ENCODE measurements at regions not wholly inside any gene's neighbourhood (a gene's known extent, or its start where the extent isn't known, plus 50 kb on each side); places are given as distances from the start of the nearest gene placed in this dataset.

DNA sequence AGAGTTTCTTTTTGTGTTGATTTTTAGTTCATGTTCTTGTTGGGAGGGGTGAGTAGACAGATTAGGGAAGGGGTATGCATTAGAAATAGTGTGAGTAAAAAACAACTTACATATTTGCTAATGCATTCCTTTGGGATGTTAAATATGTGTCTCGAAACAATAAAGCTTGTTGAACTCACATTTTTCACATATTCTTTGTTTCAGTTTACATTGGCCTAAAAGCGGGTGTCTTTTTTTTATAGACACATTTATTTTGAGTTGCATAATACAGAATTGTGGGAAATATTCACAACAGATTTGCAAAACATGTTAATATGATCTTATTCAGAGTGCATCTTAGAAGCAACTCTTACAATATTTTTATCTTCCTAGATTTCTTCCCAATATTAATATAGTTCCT, 337.5 kb upstream of the CNTNAP2 start:
- no peaks in the 10 kb centered on the region for H3K9me3 ChIP-seq (ENCODE audit: low read depth)
- no peak overlapping the region for H3K4me3 ChIP-seq
- H3K27ac ChIP-seq = no peak overlapping the region
- H3K79me2 ChIP-seq = no peaks in the 10 kb centered on the region
- no peak for DNase-seq (ENCODE audit: low spot score)
- TF ChIP-seq EZH2phosphoT487 (IDR thresholded peaks at IDR 0.05; ENCODE audit: low read depth, severe bottlenecking, unreplicated experiment) (no peak), CTCF (IDR thresholded peaks at IDR 0.05; ENCODE audit: poor library complexity) (no peak), EZH2 (IDR thresholded peaks at IDR 0.05; ENCODE audit: borderline replicate concordance) (no peak)
- H3K27me3 ChIP-seq = no peaks in the 10 kb centered on the region
- no peaks in the 10 kb centered on the region for H3K9me2 ChIP-seq (replicated peaks; ENCODE audit: insufficient read depth)
- no peaks in the 10 kb centered on the region for H4K20me1 ChIP-seq (ENCODE audit: insufficient read depth, poor library complexity, severe bottlenecking)
- H3K4me2 ChIP-seq = no peak overlapping the region
- H3K36me3 ChIP-seq (replicated peaks; ENCODE audit: insufficient read depth, low read depth) = no peaks in the 10 kb centered on the region
- H2AFZ ChIP-seq = no peak overlapping the region
- WGBS (ENCODE audit: low lambda C conversion rate, missing lambda C conversion rate) = 77% methylated on average over 2 of the region's 2 CpGs
- no peaks in the 10 kb centered on the region for H3K4me1 ChIP-seq (ENCODE audit: insufficient read depth)

- no peaks in the 10 kb centered on the region for H3K9me3 ChIP-seq (ENCODE audit: low read depth)
- no peaks in the 10 kb centered on the region for H4K20me1 ChIP-seq (ENCODE audit: insufficient read depth, poor library complexity, severe bottlenecking)
- H3K4me2 ChIP-seq = no peak overlapping the region
- TF ChIP-seq EZH2 (IDR thresholded peaks at IDR 0.05; ENCODE audit: borderline replicate concordance) (no peak), CTCF (IDR thresholded peaks at IDR 0.05; ENCODE audit: poor library complexity) (no peak), EZH2phosphoT487 (IDR thresholded peaks at IDR 0.05; ENCODE audit: low read depth, severe bottlenecking, unreplicated experiment) (no peak)
- WGBS (ENCODE audit: low lambda C conversion rate, missing lambda C conversion rate) = 85% methylated on average over 2 of the region's 2 CpGs
- no peaks in the 10 kb centered on the region for H3K36me3 ChIP-seq (replicated peaks; ENCODE audit: insufficient read depth, low read depth)
- H3K4me3 ChIP-seq = no peak overlapping the region
- H3K27ac ChIP-seq = no peak overlapping the region
- H2AFZ ChIP-seq = no peak overlapping the region
- DNase-seq (ENCODE audit: low spot score) = no peak
- no peaks in the 10 kb centered on the region for H3K79me2 ChIP-seq
- H3K9me2 ChIP-seq (replicated peaks; ENCODE audit: insufficient read depth) = no peaks in the 10 kb centered on the region
- no peaks in the 10 kb centered on the region for H3K4me1 ChIP-seq (ENCODE audit: insufficient read depth)
- H3K27me3 ChIP-seq = no peaks in the 10 kb centered on the region
Measured at GRCh38 chr7:145774777-145775176, 341.8 kb upstream of the CNTNAP2 start.

DNA sequence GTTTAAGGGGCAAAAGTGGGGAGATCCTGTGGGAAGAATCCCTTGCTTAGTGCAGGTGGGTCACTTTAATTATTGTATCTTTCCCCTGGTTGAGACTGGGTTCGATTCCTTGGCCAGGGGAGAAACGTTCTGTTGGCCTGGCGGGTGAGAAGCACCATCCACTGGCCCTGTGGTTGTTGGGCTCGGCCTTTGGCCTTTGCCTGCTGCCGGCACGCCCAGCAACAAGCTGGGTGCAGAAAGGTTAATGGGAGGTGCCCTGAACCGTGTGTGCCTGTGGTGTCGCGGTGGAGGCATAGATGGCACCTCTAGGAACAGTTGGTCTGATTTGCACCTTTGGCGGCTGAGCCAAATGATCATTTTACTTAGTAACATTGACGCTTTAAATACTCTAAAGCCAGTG, 363.6 kb upstream of the CNTNAP2 start:
- H3K4me3 ChIP-seq = no peak overlapping the region
- no peak overlapping the region for H2AFZ ChIP-seq
- no peaks in the 10 kb centered on the region for H3K36me3 ChIP-seq (replicated peaks; ENCODE audit: insufficient read depth, low read depth)
- H3K27ac ChIP-seq = no peak overlapping the region
- TF ChIP-seq EZH2 (IDR thresholded peaks at IDR 0.05; ENCODE audit: borderline replicate concordance) (no peak), EZH2phosphoT487 (IDR thresholded peaks at IDR 0.05; ENCODE audit: low read depth, severe bottlenecking, unreplicated experiment) (no peak), CTCF (IDR thresholded peaks at IDR 0.05; ENCODE audit: poor library complexity) (no peak)
- H3K4me1 ChIP-seq (ENCODE audit: insufficient read depth) = no peaks in the 10 kb centered on the region
- H3K4me2 ChIP-seq = no peak overlapping the region
- WGBS (ENCODE audit: low lambda C conversion rate, missing lambda C conversion rate) = 93% methylated on average over 11 of the region's 11 CpGs
- no peaks in the 10 kb centered on the region for H3K9me3 ChIP-seq (ENCODE audit: low read depth)
- H4K20me1 ChIP-seq (ENCODE audit: insufficient read depth, poor library complexity, severe bottlenecking) = no peaks in the 10 kb centered on the region
- no peaks in the 10 kb centered on the region for H3K9me2 ChIP-seq (replicated peaks; ENCODE audit: insufficient read depth)
- DNase-seq (ENCODE audit: low spot score) = no peak
- H3K27me3 ChIP-seq = no peaks in the 10 kb centered on the region
- H3K79me2 ChIP-seq = no peaks in the 10 kb centered on the region

DNA sequence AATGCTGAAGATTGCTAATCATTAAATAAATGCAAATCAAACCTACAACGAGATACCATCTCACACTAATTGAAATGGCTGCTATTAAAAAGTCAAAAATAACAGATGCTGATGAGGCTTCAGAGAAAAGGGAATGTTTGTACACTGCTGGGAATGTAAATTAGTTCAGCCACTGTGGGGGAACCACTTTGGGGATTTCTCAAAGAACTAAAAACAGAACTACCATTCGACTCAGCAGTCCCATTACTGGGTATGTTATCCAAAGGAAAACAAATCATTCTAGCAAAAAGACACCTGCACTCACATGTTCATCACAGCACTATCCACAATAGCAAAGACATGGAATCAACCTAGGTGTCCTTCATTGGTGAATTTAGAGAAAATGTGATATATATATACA, 379.0 kb upstream of the CNTNAP2 start:
- Histone ChIP-seq H2AFZ (no peak overlapping the region), H3K79me2 (no peaks in the 10 kb centered on the region), H3K9me3 (ENCODE audit: low read depth) (no peaks in the 10 kb centered on the region), H3K4me3 (no peak overlapping the region), H3K4me2 (no peak overlapping the region), H3K4me1 (ENCODE audit: insufficient read depth) (no peaks in the 10 kb centered on the region), H3K27ac (no peak overlapping the region), H4K20me1 (ENCODE audit: insufficient read depth, poor library complexity, severe bottlenecking) (no peaks in the 10 kb centered on the region), H3K36me3 (replicated peaks; ENCODE audit: insufficient read depth, low read depth) (no peaks in the 10 kb centered on the region), H3K9me2 (replicated peaks; ENCODE audit: insufficient read depth) (no peaks in the 10 kb centered on the region), H3K27me3 (no peaks in the 10 kb centered on the region)
- TF ChIP-seq EZH2phosphoT487 (IDR thresholded peaks at IDR 0.05; ENCODE audit: low read depth, severe bottlenecking, unreplicated experiment) (no peak), CTCF (IDR thresholded peaks at IDR 0.05; ENCODE audit: poor library complexity) (no peak), EZH2 (IDR thresholded peaks at IDR 0.05; ENCODE audit: borderline replicate concordance) (no peak)
- 82% methylated on average over 2 of the region's 2 CpGs for WGBS (ENCODE audit: low lambda C conversion rate, missing lambda C conversion rate)
- no peak for DNase-seq (ENCODE audit: low spot score)
